HG03066 (cell line): ENCODE measurements at regions not wholly inside any gene's neighbourhood (a gene's known extent, or its start where the extent isn't known, plus 50 kb on each side); places are given as distances from the start of the nearest gene placed in this dataset.

Experiments
- ATAC-seq: cut with Tn5 transposase; IDR thresholded peaks from one replicate; pipeline ENCODE4 v1.9.1; 2021; ENCODE audit warnings: low read depth; ENCODE audit not compliant: unreplicated experiment

DNA sequence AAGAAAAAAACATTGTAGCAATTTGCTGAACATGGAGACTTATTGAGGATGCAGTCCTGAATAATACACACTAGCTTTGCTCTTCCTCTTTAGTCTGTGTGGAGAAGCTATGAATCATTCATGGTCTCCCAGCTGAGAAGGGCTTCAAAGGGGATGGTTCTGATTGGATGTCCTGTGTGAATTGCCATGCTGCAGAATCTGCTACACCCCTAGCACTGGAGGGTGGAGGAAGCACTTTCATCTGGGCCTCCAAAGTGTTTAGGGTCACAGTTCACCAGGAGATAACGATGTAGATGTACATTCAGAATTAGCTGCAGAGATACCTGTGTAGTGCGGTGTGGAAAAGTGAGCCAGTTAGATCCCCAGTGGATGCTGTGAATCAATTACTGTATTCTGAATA, 321.1 kb upstream of the EDNRB start:
- no peak for ATAC-seq

DNA sequence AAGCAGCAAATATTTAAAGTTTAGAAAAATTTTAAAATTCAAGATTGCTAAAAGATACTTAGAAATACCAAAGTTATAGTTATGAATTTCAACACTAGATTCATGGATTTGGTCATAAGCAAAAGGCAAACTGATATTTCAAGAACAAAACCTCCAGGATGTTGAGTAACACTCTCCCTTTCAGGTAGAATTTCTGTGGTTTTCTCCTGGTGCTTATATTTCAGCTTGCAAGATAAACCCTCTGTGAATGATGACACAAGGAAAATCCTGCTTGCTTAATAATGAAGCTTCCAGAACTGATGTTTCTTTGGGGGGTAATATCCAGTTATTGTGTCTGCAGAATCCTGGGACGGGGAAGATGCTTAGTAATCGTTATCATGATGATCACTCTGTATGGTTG, 320.3 kb upstream of the EDNRB start:
- ATAC-seq: no peak

DNA sequence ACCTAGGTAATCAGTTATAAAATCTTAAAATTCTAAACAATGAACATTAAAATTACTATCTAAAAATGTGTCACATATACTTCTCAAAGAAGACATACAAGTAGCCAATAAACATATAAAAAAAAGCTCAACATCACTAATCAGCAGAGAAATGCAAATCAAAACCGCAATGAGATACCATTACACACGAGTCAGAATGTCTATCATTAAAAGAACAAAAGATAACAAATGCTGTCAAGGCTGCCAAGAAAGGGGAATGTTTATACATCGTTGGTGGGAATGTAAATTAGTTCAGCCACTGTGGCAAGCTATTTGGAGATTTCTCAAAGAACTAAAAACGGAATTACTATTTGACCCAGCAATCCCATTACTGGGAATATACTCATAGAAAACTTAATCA, 310.3 kb upstream of the EDNRB start:
- ATAC-seq: no peak

DNA sequence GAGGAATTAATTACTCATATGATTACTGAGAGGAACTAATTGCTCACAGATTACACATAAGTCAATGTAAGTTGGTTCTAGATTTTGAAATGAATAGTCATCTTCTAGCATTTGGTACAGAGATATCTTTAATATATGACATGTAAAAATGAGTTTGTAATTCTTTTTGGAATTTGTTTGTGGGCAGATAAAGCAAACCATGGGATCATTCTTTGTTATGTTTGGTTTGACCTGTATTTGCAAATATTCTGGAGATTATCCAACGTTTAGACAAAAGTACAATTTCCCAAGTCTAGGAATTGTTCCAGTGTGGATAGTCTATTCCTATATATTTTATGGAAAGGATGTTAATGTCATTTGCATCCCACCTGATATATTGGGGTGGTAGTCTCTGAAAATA, 309.6 kb upstream of the EDNRB start:
- ATAC-seq: no peak

DNA sequence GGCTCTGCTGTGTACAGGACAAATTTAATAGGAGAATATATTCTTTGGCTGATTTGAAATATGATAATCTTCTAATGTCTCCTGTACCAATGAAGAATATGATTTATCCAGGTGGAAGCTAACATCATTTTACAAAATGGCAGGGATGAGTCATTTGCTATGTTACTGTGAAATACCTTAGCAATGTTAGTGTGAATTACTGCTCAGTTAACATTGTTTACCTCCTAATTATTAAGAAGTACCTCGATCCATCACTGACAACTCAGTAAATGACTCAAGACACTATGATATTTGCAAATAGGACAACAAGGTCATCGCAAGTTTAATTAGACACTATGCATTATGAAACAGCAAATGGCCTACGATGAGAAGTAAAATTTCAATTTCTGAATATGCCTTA, 309.1 kb upstream of the EDNRB start:
- no peak for ATAC-seq

DNA sequence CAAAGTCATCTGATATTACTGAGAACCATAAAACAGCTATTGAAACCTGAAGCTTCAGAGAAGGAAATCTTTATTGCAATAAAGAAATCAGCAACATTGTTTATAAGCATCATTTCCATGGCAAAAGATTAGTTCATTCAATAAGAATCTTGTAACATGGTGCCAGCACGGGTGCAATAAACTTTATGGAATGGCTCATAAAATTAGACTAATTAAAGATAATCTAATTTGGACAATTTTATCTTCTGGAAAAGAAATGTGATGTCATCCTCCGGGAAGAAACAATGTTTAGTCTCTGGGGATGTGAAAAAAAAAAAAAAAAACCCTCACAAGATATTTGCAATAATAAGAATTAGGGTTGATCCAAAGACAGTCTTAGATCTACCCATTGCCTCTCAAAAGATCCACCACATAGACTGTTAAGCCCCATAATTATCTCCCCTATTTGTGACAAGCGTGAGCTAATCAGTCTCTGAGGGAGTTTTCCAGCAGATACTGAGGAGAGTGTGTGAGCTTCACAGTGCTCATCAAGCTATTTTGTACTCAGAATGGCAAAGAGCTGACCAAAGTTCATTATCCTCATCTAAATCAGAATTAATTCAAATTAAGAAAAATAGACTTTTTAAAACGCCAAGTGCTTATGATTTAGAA, 297.0 kb upstream of the EDNRB start:
- ATAC-seq: no peak

DNA sequence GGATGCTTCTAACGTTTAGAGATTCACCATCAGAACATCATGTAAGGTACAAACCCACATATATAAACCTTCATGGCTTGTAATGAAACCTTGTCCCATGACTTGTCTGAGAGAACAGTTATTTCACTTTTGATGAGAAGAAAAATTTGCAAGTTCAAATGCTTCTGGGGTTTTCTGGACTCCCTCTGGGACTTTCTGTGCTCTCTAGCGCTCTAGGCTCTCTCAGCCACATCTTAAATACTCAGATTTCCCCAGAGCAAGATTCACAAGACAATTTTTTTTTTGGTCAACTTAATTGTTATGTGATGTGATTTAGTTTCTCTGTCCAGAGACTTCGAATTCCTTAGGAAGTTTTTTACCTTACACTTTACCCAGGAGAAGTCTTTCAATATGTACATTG, 282.8 kb upstream of the EDNRB start:
- peak; percentile 70 for ATAC-seq

DNA sequence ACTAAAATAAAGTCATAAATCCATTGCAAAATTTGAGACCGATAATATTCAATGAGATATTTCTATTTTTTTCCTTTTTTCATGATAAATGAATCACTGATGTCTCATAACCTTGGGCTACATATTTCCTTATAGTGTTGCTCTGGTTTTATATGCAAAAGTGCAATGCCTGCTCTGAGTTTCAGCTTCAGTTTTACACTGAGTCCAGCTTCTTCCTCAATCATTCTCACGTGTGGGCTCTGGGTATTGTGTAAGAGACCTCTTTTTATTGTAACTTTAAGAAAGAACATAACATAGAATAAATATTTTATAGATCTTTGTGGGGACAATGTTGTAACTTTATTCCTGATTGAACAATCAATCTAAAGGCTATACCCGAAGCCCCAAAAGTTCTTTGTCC, 280.2 kb upstream of the EDNRB start:
- no peak for ATAC-seq

DNA sequence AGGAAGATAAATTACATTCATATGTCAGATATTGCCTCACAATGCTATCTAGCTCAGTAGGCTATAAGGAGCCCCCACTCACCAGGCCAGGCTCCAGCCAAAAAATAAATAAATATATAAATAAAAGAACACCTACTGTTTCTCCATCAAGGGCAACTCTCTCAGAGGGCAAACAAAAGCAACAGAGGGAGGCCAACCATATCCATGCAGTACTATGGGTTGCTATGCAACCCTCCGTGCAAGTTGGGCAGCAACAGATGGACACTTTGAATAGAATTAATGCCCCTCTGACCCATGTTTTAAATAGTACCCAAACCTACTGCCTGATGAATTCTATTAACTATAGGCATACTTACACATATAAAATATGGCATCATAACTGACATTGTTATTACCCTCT, 279.8 kb upstream of the EDNRB start:
- no peak for ATAC-seq

DNA sequence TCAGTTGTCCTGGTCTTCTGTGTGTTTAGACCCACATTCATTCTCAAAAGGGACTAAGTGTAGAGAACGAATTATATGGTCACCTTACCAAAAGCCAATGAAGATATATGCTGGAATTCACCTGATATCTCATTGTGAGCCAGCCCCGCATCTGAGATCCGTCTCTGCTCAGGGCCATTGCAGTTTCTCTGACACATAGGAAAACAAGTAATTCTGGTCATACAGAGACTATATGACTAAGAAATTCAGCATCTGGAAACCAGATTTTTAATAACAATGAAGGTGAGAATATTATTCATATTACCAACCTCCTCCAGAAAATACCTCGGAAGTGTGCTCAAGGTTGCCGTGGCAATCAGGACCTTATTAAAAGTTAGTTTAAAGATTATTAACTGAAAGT, 278.6 kb upstream of the EDNRB start:
- ATAC-seq: no peak

DNA sequence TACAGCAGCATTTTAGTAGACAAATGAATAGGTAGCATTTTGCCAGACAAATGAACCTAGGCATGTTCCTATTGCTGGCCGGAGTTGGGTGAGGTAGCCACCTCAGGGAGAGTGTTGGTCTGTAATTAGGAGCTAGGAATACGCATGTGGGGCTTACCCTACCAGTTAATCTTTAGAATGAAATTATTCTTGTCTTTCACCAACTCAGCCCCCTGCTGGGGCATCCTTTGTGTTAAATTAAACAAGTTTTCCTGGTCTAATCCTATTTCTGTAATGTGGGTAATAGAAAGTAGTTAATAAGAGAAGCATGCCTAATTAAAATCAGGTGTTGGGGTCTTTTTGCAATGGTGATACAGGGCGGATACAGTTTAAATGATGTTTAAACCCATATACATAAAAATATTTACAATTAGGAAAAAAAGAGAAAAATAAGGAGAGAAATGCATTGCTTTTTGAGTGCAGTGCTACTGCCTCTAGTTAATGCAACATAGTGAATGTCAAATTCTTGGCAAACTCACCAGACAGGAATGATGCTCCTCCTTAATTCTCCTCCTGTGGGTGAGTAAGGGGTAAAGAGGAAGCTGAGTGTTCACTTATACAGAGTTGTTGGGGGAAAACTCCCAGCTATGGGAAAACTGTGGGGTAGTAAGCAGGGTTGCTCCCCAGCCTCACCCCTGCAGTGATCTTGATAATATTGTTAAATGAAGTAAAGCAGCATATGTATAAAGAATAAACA, 276.4 kb upstream of the EDNRB start:
- ATAC-seq: no peak

DNA sequence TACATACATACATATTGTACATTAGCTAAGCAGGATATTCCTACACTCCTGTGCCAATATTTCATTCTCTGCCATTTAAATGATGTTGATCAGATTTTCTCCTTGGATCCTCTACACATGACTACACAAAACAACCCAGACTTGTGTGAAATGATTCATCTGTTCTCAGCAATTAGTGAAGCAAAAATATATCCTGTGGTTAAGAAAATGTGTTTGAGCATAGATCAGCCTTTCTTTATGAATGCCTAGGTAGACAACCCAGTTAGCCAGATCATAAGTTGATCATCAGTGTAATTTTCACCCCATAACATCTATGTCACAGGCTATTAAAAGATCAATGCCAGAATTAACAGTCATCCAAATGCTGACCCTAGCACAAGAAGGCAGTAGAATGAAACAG, 275.2 kb upstream of the EDNRB start:
- ATAC-seq: no peak

DNA sequence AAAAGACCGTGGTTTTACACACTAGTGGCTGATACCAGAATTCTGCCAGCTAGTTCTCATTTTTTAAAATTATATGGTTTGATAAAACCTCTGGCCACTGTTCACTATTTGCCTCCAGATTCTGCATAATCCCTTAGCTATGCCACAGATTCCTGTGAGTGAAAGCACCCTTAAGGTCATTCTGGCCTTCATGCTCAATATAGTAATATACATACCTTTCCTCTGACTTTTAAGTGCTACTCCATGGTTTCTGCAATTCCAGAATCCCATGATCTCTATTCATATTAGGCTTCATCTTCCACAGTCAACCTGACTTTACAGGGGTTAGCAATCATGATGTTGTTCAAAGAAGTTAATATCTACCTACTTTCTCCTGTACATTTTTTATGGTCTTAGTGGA, 274.1 kb upstream of the EDNRB start:
- no peak for ATAC-seq

DNA sequence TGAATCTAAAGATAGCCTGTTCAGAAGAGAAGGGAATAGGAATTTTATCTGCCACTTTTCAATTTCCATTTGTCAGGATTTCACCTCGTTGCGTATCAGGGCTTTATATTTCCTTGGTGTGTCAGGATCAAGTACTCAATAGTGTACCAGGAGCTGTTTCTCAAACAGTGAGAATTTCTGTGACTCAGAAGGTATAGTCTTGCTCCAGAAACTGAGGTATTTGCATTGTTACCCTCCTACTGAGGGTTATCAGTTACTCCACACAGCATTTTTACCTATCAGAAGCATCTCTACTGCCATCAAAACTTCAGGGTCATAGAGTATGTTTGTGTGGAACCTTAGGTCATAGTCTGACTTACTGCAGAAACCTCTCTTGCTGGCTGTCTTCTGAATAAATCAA, 271.7 kb upstream of the EDNRB start:
- ATAC-seq: no peak

DNA sequence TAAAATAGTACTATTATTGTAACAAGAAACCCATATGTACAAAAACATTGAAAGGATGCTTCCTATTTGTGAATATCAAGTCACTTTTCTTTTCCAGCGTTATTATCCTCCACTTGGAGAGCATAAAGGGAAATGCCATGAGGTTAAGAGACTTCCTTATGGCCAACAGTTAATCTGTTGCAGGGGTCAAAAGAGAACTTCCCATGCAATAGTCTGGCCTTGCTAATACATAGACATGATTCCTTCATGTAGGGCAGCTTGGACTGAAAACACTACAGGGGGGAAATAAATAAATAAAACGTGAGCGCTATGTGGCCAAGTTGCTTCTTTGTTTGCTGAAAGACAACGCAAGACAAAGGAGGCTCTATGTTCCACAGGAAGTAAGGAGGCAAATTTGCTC, 269.1 kb upstream of the EDNRB start:
- no peak for ATAC-seq

DNA sequence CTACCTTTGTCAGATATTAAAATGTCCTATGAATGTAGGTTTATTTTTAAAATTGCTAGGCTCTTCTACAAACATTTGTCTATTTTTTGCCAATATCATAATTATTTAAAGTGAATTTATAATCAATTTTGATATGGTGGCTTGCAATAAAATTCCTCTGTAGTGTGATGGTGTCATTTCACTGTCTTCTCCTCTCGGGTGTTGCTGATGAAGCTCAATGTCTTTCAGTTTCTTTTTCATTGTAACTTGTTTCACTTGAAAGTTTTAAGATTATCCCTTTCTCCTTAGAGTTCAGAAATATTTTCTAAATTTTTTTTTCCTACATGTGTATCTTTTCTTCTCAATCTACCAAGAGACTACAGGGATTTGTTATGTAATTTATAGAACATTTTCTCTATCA, 267.1 kb upstream of the EDNRB start:
- no peak for ATAC-seq

DNA sequence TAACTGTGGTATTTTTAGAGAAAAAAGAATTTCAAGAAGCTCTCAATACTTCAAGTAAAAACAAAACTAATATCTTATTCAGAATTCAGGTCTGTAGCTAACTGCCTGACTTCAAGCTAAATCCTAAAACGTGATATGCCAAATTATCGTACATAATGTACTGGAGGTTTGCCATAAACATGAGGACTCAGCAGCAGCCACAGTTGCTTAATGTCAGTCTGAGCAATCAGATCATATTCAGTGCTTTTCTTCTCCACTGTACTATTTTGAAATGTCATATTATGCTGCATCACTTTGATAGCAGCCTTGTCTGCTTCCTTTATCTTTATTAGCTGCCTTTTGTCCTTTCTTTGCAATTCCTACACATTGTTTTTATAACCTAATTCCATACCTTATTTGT, 265.1 kb upstream of the EDNRB start:
- ATAC-seq: no peak

DNA sequence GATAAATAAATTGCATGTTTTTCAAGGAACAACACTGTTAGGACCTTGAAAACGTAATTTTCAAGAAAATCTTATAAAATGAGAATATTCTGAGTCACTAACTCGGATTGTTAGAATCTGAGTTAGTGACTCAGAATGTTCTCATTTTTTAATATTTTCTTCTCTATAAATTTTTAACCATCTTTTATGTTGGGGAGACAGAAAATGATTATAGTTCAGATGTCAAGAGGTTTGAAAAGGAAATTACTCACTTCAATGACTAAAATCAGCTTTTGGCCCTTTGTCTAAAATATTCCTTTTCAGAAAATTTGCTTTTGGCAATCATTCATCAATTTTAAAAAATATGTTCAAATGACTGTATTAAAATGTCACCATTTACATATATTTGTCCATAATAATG, 264.2 kb upstream of the EDNRB start:
- no peak for ATAC-seq

DNA sequence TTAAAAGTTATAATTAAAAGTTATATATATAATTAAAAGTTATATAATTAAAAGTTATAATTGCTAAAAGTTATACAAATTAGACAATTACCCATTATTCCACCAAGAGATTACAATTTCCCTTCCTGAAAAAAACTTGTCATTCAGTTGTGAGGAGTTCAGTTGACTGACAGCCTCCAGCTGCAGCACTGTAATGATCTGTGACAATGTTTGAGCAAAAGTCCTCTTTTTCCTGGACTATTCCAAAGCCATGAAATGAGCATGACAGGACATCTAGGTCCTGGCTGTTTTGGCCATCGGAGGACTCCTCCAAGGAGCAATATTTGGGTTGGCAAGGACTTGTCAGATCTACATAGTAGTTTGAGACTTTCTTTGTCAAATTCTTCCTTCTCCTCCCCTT, 258.7 kb upstream of the EDNRB start:
- no peak for ATAC-seq

DNA sequence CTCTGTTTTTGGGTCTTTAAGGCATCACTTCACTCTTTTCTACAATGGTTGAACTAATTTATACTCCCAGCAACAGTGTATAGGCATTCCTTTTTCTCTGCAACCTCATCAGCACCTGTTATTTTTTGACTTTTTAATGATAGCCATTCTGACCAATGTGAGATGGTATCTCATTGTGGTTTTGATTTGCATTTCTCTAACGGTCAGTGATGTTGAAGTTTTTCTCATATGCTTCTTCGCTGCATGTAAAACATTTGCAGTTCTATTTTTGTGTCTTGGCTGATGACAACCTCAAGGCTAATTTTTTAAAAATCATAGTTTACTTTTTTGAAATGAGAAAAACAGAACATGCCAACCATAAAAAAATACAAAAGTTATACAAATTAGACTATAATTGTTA, 258.2 kb upstream of the EDNRB start:
- ATAC-seq: no peak

DNA sequence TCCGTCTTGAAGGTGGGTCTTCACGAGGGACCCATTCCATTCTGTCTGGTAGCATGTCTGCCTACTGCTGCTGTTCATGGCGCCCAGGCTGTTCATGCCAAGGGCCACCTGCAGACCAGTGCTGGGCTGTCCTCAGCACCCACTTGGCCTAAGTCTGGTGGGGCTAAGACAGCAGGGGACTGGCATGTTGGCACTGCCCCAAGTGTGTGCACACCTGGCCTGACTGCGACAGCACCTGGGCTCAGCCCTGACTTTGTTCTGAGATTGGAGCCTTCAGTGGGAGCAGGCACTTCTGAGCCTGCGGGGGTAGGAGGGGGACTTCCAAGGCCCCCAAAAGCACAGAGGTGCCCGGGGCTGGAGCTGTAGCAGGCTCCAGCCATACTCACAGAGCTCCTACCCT, 250.8 kb upstream of the EDNRB start:
- ATAC-seq: no peak

DNA sequence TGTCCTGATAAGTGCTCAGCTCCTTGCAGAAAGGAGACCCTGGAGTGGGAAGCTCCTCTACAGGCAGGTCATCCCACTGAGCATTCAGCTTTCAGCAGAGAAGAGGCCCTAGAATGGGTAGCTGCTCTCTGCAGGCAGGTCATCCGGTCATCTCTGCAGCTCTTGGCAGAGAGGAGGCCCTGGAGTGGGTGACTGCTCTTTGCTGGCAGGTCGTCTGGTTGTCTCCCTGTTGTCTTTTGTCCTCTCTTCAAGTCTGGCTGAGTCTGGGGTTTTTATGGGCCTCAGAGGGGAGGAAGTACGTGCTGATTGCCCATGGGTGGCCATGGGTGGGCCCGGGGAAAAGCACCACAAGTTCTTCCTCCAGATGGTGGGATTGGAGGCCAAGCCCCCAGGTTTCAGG, 250.3 kb upstream of the EDNRB start:
- ATAC-seq: no peak

DNA sequence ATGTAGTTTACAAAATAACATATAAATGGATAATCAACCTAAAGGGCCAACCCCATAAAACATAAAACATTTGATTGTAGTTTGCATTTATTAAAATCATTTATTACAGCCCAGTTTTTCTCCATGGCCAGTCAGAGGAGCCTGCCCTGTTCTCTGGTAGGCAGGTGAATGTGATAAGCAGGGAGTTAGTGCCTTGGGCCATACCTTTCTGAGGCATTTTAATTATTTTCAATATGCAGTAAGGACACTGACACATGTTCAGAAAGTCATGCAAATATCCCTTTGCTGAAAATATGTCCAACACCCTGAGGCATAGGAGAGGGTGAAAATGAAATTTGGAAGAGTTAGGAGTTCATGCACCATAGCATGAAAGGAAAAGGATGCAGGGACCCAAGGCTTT, 242.6 kb upstream of the EDNRB start:
- ATAC-seq: no peak
